ENCODE measurements at regions not wholly inside any gene's neighbourhood (a gene's known extent, or its start where the extent isn't known, plus 50 kb on each side); places are given as distances from the start of the nearest gene placed in this dataset.

- Histone ChIP-seq H3K9me3 (no peaks in the 10 kb centered on the region), H3K4me1 (no peaks in the 10 kb centered on the region), H3K4me3 (no peak overlapping the region), H3K27me3 (no peaks in the 10 kb centered on the region), H3K27ac (no peak overlapping the region), H3K36me3 (no peaks in the 10 kb centered on the region)
- TF ChIP-seq CTCF (IDR thresholded peaks at IDR 0.05): no peak
- DNase-seq: no peak
- intact Hi-C loops (cut with DNase I; ENCODE audit: low total_unique reads): no loop called here
These were observed 152.7 kb upstream of the SHH start for GRCh38 chr7:155965010-155965409.

GRCh38 chr7:155964543-155964942, 152.3 kb upstream of the SHH start:
- no peak for DNase-seq

GRCh38 chr7:155963771-155964195, 151.5 kb upstream of the SHH start:
- intact Hi-C loops (cut with DNase I; ENCODE audit: low total_unique reads): no loop called here
- TF ChIP-seq CTCF (IDR thresholded peaks at IDR 0.05): no peak
- H3K4me1 ChIP-seq: no peaks in the 10 kb centered on the region
- H3K4me3 ChIP-seq: no peak overlapping the region
- no peak for DNase-seq
- no peak overlapping the region for H3K27ac ChIP-seq
- no peaks in the 10 kb centered on the region for H3K9me3 ChIP-seq
- H3K36me3 ChIP-seq: no peaks in the 10 kb centered on the region
- H3K27me3 ChIP-seq: no peaks in the 10 kb centered on the region

More at GRCh38 chr7:155964543-155964942, 152.3 kb upstream of the SHH start:
- Histone ChIP-seq H3K4me1 (no peaks in the 10 kb centered on the region), H3K9me3 (no peaks in the 10 kb centered on the region), H3K36me3 (no peaks in the 10 kb centered on the region), H3K4me3 (no peak overlapping the region), H3K27me3 (no peaks in the 10 kb centered on the region), H3K27ac (no peak overlapping the region)
- TF ChIP-seq CTCF (IDR thresholded peaks at IDR 0.05): no peak
- intact Hi-C loops (cut with DNase I; ENCODE audit: low total_unique reads): no loop called here

- no peaks in the 10 kb centered on the region for H3K27me3 ChIP-seq
- H3K27ac ChIP-seq: no peak overlapping the region
- intact Hi-C loops (cut with DNase I; ENCODE audit: low total_unique reads): no loop called here
- no peak for TF ChIP-seq CTCF (IDR thresholded peaks at IDR 0.05)
- no peak overlapping the region for H3K4me3 ChIP-seq
- DNase-seq: no peak
- no peaks in the 10 kb centered on the region for H3K4me1 ChIP-seq
- H3K9me3 ChIP-seq: no peaks in the 10 kb centered on the region
- H3K36me3 ChIP-seq: no peaks in the 10 kb centered on the region
These were observed 151.1 kb upstream of the SHH start for GRCh38 chr7:155963356-155963755.

GRCh38 chr7:155962968-155963300, 150.7 kb upstream of the SHH start:
- intact Hi-C loops (cut with DNase I; ENCODE audit: low total_unique reads): no loop called here
- DNase-seq: no peak
- Histone ChIP-seq H3K27me3 (no peaks in the 10 kb centered on the region), H3K4me1 (no peaks in the 10 kb centered on the region), H3K9me3 (no peaks in the 10 kb centered on the region), H3K27ac (no peak overlapping the region), H3K4me3 (no peak overlapping the region), H3K36me3 (no peaks in the 10 kb centered on the region)
- TF ChIP-seq CTCF (IDR thresholded peaks at IDR 0.05): no peak
